Uterus (tissue), 2 donors: ENCODE measurements at regions not wholly inside any gene's neighbourhood (a gene's known extent, or its start where the extent isn't known, plus 50 kb on each side); places are given as distances from the start of the nearest gene placed in this dataset.

Source experiments
- POLR2A ChIP-seq, 2 donors: fragments of 450-650 bp; IDR thresholded peaks; one replicate each; pipeline ENCODE4 v1.6.1; 2016; ENCODE audit warnings: antibody characterized with exemption in 2 of 2, mild to moderate bottlenecking in 1 of 2, moderate library complexity in 1 of 2
- TF ChIP-seq, protein P1 (sequence below), 4 experiments: fragments of 200-600 bp in 2 of 4; fragments of 450-650 bp in 2 of 4; sonication (generic) in 2 of 4; IDR thresholded peaks; one replicate each; pipeline ENCODE4 v1.5.1; 2016 to 2019; ENCODE audit warnings: antibody characterized with exemption in 4 of 4, mild to moderate bottlenecking in 2 of 4, moderate library complexity in 1 of 4

DNA sequence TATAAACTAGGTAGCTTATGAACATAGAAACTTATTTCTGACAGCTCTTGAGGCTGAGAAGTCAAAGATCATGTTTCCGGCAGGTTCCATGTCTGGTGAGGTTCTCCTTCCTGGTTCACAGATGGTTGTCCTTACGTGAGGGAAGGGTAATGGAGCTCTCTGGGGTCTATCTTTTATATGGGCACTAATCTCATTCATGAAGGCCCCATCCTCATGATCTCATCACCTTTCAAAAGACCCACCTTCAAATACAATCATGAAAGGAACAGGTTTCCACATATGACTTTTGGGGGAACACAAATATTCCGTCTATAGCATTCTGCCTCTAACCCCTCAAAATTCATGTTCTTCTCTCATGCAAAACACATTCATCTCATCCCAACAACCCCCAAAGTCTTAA is 264.7 kb downstream of the PTTG2 start:
- TF ChIP-seq POLR2A (IDR thresholded peaks at IDR 0.05), result no peak
- TF ChIP-seq, protein P1, sequence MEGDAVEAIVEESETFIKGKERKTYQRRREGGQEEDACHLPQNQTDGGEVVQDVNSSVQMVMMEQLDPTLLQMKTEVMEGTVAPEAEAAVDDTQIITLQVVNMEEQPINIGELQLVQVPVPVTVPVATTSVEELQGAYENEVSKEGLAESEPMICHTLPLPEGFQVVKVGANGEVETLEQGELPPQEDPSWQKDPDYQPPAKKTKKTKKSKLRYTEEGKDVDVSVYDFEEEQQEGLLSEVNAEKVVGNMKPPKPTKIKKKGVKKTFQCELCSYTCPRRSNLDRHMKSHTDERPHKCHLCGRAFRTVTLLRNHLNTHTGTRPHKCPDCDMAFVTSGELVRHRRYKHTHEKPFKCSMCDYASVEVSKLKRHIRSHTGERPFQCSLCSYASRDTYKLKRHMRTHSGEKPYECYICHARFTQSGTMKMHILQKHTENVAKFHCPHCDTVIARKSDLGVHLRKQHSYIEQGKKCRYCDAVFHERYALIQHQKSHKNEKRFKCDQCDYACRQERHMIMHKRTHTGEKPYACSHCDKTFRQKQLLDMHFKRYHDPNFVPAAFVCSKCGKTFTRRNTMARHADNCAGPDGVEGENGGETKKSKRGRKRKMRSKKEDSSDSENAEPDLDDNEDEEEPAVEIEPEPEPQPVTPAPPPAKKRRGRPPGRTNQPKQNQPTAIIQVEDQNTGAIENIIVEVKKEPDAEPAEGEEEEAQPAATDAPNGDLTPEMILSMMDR (IDR thresholded peaks at IDR 0.05), result no peak
